ENCODE measurements at regions not wholly inside any gene's neighbourhood (a gene's known extent, or its start where the extent isn't known, plus 50 kb on each side); places are given as distances from the start of the nearest gene placed in this dataset.

DNA sequence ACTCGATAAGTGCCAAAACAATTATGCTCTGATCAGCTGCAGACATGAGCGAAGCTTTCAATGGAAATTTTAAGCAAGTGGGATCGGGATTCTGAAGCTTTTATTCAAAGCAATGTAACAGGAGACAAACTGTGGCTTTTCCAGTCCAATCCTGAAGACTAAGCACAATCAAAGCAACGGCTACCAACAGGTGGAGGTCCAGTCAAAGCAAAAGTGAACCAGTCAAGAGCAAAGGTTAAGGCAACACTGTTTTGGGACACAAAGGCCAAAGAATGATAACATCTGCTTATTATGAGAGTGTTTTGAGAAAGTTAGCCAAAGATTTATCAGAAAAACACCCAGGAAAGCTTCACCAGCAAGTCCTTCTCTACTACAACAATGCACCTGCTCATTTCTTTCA, 170.1 kb downstream of the SEC16B start:
- TF ChIP-seq, protein P1, sequence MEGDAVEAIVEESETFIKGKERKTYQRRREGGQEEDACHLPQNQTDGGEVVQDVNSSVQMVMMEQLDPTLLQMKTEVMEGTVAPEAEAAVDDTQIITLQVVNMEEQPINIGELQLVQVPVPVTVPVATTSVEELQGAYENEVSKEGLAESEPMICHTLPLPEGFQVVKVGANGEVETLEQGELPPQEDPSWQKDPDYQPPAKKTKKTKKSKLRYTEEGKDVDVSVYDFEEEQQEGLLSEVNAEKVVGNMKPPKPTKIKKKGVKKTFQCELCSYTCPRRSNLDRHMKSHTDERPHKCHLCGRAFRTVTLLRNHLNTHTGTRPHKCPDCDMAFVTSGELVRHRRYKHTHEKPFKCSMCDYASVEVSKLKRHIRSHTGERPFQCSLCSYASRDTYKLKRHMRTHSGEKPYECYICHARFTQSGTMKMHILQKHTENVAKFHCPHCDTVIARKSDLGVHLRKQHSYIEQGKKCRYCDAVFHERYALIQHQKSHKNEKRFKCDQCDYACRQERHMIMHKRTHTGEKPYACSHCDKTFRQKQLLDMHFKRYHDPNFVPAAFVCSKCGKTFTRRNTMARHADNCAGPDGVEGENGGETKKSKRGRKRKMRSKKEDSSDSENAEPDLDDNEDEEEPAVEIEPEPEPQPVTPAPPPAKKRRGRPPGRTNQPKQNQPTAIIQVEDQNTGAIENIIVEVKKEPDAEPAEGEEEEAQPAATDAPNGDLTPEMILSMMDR (IDR thresholded peaks at IDR 0.05): no peak
- no peak for TF ChIP-seq POLR2A (IDR thresholded peaks at IDR 0.05)

Measured in breast epithelium (tissue), 3 donors.